GM23338 (cell line): ENCODE measurements at regions not wholly inside any gene's neighbourhood (a gene's known extent, or its start where the extent isn't known, plus 50 kb on each side); places are given as distances from the start of the nearest gene placed in this dataset.

Experiments
- ATAC-seq: fragments of 200-7000 bp; cut with Tn5 transposase; 3 replicates; pipeline ENCODE4 v1.9.1; 2020
- DNase-seq: peaks from one replicate; pipeline ENCODE4 v3.0.0-alpha.2; 2015; ENCODE audit warnings: low spot score
- H2AFZ ChIP-seq: fragments of 200-600 bp; sonication (generic); 2 replicates; pipeline ENCODE4 v1.8.0; 2016; ENCODE audit warnings: antibody characterized with exemption, mild to moderate bottlenecking, moderate library complexity
- H3F3A ChIP-seq: fragments of 200-600 bp; sonication (generic); replicated peaks from 2 replicates; pipeline ENCODE4 v1.8.0; 2017; ENCODE audit warnings: antibody characterized with exemption, mixed run types, low read depth
- H3K27ac ChIP-seq: fragments of 200-600 bp; sonication (generic); 2 replicates; pipeline ENCODE4 v1.6.1; 2016; ENCODE audit warnings: low read depth
- H3K27me3 ChIP-seq: fragments of 200-600 bp; sonication (generic); 2 replicates; pipeline ENCODE4 v1.8.0; 2016; ENCODE audit warnings: mild to moderate bottlenecking, mixed run types, moderate library complexity; ENCODE audit not compliant: insufficient read depth
- H3K36me3 ChIP-seq: fragments of 200-600 bp; sonication (generic); 2 replicates; pipeline ENCODE4 v1.8.0; 2016; ENCODE audit warnings: mild to moderate bottlenecking; ENCODE audit not compliant: insufficient read depth
- H3K4me1 ChIP-seq: fragments of 200-600 bp; sonication (generic); 2 replicates; pipeline ENCODE4 v1.8.0; 2016; ENCODE audit warnings: mild to moderate bottlenecking, moderate library complexity; ENCODE audit not compliant: insufficient read depth
- H3K4me2 ChIP-seq: fragments of 200-600 bp; sonication (generic); 2 replicates; pipeline ENCODE4 v1.7.1; 2017; ENCODE audit warnings: mixed run types
- H3K4me3 ChIP-seq: fragments of 200-600 bp; sonication (generic); 2 replicates; pipeline ENCODE4 v1.6.1; 2016; ENCODE audit warnings: mixed run types
- H3K79me2 ChIP-seq: fragments of 200-600 bp; sonication (generic); replicated peaks from 2 replicates; pipeline ENCODE4 v1.8.0; 2017; ENCODE audit warnings: mild to moderate bottlenecking; ENCODE audit not compliant: insufficient read depth
- H3K9me2 ChIP-seq: fragments of 200-600 bp; sonication (generic); 2 replicates; pipeline ENCODE4 v1.8.0; 2017; ENCODE audit not compliant: insufficient read depth
- H4K20me1 ChIP-seq: fragments of 200-600 bp; sonication (generic); replicated peaks from 2 replicates; pipeline ENCODE4 v1.8.0; 2017; ENCODE audit warnings: mild to moderate bottlenecking; ENCODE audit not compliant: insufficient read depth
- H3K27ac Mint-ChIP-seq: 2 replicates; pipeline ENCODE4 v1.8.0; 2020; ENCODE audit warnings: inconsistent platforms, mild to moderate bottlenecking, moderate library complexity, mixed read lengths
- H3K27me3 Mint-ChIP-seq: 3 replicates; pipeline ENCODE4 v1.8.0; 2022; ENCODE audit warnings: low read depth, mild to moderate bottlenecking, moderate library complexity, mixed read lengths, inconsistent platforms; ENCODE audit not compliant: insufficient read depth, poor library complexity
- H3K36me3 Mint-ChIP-seq: 3 replicates; pipeline ENCODE4 v1.8.0; 2021; ENCODE audit warnings: low read depth, mild to moderate bottlenecking, inconsistent platforms, moderate library complexity, mixed read lengths
- H3K4me1 Mint-ChIP-seq: 3 replicates; pipeline ENCODE4 v1.8.0; 2020; ENCODE audit warnings: mild to moderate bottlenecking, inconsistent platforms, mixed read lengths
- H3K4me3 Mint-ChIP-seq: 3 replicates; pipeline ENCODE4 v1.8.0; 2021; ENCODE audit warnings: moderate library complexity, mild to moderate bottlenecking, inconsistent platforms, mixed read lengths
- H3K9me3 Mint-ChIP-seq: 3 replicates; pipeline ENCODE4 v1.8.0; 2020; ENCODE audit warnings: moderate library complexity, mild to moderate bottlenecking, inconsistent platforms, mixed read lengths
- CREB1 ChIP-seq: fragments of 250-450 bp; sonication (Bioruptor Pico); IDR thresholded peaks from 2 replicates; pipeline ENCODE4 v1.5.0; 2020; ENCODE audit warnings: low read depth, mild to moderate bottlenecking, moderate library complexity
- EZH2 ChIP-seq: fragments of 200-600 bp; sonication (generic); IDR thresholded peaks from one replicate; pipeline ENCODE4 v1.8.0; 2017; ENCODE audit warnings: antibody characterized with exemption, mild to moderate bottlenecking, low read depth; ENCODE audit not compliant: unreplicated experiment
- EZH2phosphoT487 ChIP-seq: fragments of 200-600 bp; sonication (generic); IDR thresholded peaks from one replicate; pipeline ENCODE4 v1.8.1; 2018; ENCODE audit warnings: antibody characterized with exemption; ENCODE audit not compliant: unreplicated experiment
- JUNB ChIP-seq: IDR thresholded peaks from one replicate; pipeline ENCODE4 v1.6.1; 2016; ENCODE audit warnings: antibody characterized with exemption; ENCODE audit not compliant: unreplicated experiment
- NANOG ChIP-seq: IDR thresholded peaks from 2 replicates; pipeline ENCODE4 v1.6.1; 2016; ENCODE audit warnings: antibody characterized with exemption, borderline replicate concordance
- POLR2AphosphoS5 ChIP-seq: IDR thresholded peaks from 2 replicates; pipeline ENCODE4 v1.6.1; 2016; ENCODE audit warnings: antibody characterized with exemption, low read depth
- STAT1 ChIP-seq: IDR thresholded peaks from one replicate; pipeline ENCODE4 v1.6.1; 2016; ENCODE audit warnings: antibody characterized with exemption; ENCODE audit not compliant: unreplicated experiment
- ZNF114 ChIP-seq: fragments of 250-450 bp; sonication (Bioruptor Pico); IDR thresholded peaks from 2 replicates; pipeline ENCODE4 v1.5.0; 2020; ENCODE audit warnings: mild to moderate bottlenecking, moderate library complexity
- ZNF331 ChIP-seq: fragments of 250-450 bp; sonication (Bioruptor Pico); IDR thresholded peaks from 2 replicates; pipeline ENCODE4 v1.5.0; 2020; ENCODE audit warnings: low read depth, mild to moderate bottlenecking, moderate library complexity
- TF ChIP-seq, protein P1 (sequence below): fragments of 250-450 bp; sonication (Bioruptor Pico); IDR thresholded peaks from 2 replicates; pipeline ENCODE4 v1.5.0; 2020; ENCODE audit warnings: mild to moderate bottlenecking, moderate library complexity
- TF ChIP-seq, protein P2 (sequence below), 2 experiments: fragments of 200-600 bp in 1 of 2; sonication (generic) in 1 of 2; conservative IDR thresholded peaks; 2 replicates each; pipeline versions ENCODE4 v1.5.1 to v1.6.1; 2016 to 2017; ENCODE audit warnings: antibody characterized with exemption in 2 of 2, low read depth in 2 of 2, mild to moderate bottlenecking in 2 of 2, moderate library complexity in 1 of 2
- TF ChIP-seq, protein P3 (sequence below): IDR thresholded peaks from 2 replicates; pipeline ENCODE4 v1.6.1; 2016; ENCODE audit warnings: antibody characterized with exemption

DNA sequence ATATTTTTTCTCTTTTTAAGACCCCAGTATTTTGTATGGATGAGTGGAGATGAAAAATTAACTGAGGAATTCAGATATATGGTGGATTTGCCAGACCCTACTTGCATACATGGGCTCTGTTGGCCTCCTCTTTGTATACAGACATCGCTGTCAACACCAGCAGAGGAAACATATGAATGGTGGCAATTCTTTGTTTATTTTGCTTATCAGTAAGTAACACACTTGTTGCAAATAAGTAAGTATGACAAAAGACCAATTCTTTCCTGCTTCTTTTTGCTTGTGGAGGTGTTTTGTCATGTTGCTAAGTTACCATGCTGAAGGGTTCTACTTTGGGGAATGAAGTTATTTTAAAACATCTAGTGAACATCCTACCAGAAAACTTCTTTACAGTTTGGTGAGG is 298.2 kb downstream of the KIF4B start:
- no peaks in the 10 kb centered on the region for H3K9me3 Mint-ChIP-seq
- no peaks in the 10 kb centered on the region for H3K79me2 ChIP-seq
- H3K4me1 Mint-ChIP-seq = no peaks in the 10 kb centered on the region
- H2AFZ ChIP-seq = no peak overlapping the region
- no peak overlapping the region for H3K4me3 ChIP-seq
- H3K9me2 ChIP-seq = 0 out of 2 replicates have a peak, but pooled peaks cover 3% of the 10 kb centered on the region
- H3K27me3 ChIP-seq = no peaks in the 10 kb centered on the region
- no peaks in the 10 kb centered on the region for H3K4me1 ChIP-seq
- H3K36me3 Mint-ChIP-seq = no peaks in the 10 kb centered on the region
- no peak for ATAC-seq
- no peak overlapping the region for H3K4me2 ChIP-seq
- no peaks in the 10 kb centered on the region for H3F3A ChIP-seq
- no peaks in the 10 kb centered on the region for H4K20me1 ChIP-seq
- H3K4me3 Mint-ChIP-seq = no peak overlapping the region
- H3K27ac ChIP-seq = no peak overlapping the region
- no peaks in the 10 kb centered on the region for H3K36me3 ChIP-seq
- no peaks in the 10 kb centered on the region for H3K27me3 Mint-ChIP-seq
- H3K27ac Mint-ChIP-seq = no peak overlapping the region
- no peak for DNase-seq
- TF ChIP-seq POLR2AphosphoS5 (no peak), CREB1 (CRISPR knock-in tag) (no peak), JUNB (no peak), ZNF114 (CRISPR knock-in tag) (no peak), NANOG (no peak)

DNA sequence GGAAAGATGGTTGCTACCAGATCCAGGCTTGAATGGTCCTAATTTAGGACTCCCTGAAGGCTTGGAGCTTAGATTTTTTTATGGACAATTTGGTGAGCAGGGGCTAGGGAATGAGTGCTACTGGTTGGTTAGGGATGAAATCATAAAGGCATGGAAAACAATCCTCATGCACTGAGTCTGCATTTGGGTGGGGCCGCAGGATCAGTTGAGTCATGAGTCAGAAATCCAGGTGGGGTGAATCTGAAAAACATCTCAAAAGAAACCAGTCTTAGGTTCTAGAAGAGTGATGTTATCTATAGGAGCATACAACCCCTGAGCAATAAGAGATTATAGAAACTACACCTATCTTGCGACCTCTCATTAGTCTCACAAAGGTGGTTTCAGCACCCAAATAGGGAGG is 300.0 kb downstream of the KIF4B start:
- no peaks in the 10 kb centered on the region for H3K79me2 ChIP-seq
- no peak overlapping the region for H2AFZ ChIP-seq
- ATAC-seq (no peak), DNase-seq (no peak)
- H3K27me3 ChIP-seq = no peaks in the 10 kb centered on the region
- H3K9me2 ChIP-seq = 0 out of 2 replicates have a peak, but pooled peaks cover 3% of the 10 kb centered on the region
- no peaks in the 10 kb centered on the region for H3K9me3 Mint-ChIP-seq
- H3K36me3 ChIP-seq = no peaks in the 10 kb centered on the region; the same call in 1 of the 2 replicates
- H3K4me3 ChIP-seq = no peak overlapping the region
- no peaks in the 10 kb centered on the region for H3K4me1 Mint-ChIP-seq
- no peak overlapping the region for H3K27ac ChIP-seq
- no peak overlapping the region for H3K27ac Mint-ChIP-seq
- H3K4me3 Mint-ChIP-seq = no peak overlapping the region
- no peaks in the 10 kb centered on the region for H3K27me3 Mint-ChIP-seq
- H3K4me2 ChIP-seq = no peak overlapping the region
- H4K20me1 ChIP-seq = no peaks in the 10 kb centered on the region
- H3F3A ChIP-seq = no peaks in the 10 kb centered on the region
- H3K4me1 ChIP-seq = no peaks in the 10 kb centered on the region
- no peaks in the 10 kb centered on the region for H3K36me3 Mint-ChIP-seq
- TF ChIP-seq ZNF114 (CRISPR knock-in tag) (no peak), CREB1 (CRISPR knock-in tag) (no peak), JUNB (no peak), ZNF331 (CRISPR knock-in tag) (no peak), POLR2AphosphoS5 (no peak), STAT1 (no peak), EZH2phosphoT487 (no peak), NANOG (no peak), EZH2 (no peak)
- TF ChIP-seq, protein P1, sequence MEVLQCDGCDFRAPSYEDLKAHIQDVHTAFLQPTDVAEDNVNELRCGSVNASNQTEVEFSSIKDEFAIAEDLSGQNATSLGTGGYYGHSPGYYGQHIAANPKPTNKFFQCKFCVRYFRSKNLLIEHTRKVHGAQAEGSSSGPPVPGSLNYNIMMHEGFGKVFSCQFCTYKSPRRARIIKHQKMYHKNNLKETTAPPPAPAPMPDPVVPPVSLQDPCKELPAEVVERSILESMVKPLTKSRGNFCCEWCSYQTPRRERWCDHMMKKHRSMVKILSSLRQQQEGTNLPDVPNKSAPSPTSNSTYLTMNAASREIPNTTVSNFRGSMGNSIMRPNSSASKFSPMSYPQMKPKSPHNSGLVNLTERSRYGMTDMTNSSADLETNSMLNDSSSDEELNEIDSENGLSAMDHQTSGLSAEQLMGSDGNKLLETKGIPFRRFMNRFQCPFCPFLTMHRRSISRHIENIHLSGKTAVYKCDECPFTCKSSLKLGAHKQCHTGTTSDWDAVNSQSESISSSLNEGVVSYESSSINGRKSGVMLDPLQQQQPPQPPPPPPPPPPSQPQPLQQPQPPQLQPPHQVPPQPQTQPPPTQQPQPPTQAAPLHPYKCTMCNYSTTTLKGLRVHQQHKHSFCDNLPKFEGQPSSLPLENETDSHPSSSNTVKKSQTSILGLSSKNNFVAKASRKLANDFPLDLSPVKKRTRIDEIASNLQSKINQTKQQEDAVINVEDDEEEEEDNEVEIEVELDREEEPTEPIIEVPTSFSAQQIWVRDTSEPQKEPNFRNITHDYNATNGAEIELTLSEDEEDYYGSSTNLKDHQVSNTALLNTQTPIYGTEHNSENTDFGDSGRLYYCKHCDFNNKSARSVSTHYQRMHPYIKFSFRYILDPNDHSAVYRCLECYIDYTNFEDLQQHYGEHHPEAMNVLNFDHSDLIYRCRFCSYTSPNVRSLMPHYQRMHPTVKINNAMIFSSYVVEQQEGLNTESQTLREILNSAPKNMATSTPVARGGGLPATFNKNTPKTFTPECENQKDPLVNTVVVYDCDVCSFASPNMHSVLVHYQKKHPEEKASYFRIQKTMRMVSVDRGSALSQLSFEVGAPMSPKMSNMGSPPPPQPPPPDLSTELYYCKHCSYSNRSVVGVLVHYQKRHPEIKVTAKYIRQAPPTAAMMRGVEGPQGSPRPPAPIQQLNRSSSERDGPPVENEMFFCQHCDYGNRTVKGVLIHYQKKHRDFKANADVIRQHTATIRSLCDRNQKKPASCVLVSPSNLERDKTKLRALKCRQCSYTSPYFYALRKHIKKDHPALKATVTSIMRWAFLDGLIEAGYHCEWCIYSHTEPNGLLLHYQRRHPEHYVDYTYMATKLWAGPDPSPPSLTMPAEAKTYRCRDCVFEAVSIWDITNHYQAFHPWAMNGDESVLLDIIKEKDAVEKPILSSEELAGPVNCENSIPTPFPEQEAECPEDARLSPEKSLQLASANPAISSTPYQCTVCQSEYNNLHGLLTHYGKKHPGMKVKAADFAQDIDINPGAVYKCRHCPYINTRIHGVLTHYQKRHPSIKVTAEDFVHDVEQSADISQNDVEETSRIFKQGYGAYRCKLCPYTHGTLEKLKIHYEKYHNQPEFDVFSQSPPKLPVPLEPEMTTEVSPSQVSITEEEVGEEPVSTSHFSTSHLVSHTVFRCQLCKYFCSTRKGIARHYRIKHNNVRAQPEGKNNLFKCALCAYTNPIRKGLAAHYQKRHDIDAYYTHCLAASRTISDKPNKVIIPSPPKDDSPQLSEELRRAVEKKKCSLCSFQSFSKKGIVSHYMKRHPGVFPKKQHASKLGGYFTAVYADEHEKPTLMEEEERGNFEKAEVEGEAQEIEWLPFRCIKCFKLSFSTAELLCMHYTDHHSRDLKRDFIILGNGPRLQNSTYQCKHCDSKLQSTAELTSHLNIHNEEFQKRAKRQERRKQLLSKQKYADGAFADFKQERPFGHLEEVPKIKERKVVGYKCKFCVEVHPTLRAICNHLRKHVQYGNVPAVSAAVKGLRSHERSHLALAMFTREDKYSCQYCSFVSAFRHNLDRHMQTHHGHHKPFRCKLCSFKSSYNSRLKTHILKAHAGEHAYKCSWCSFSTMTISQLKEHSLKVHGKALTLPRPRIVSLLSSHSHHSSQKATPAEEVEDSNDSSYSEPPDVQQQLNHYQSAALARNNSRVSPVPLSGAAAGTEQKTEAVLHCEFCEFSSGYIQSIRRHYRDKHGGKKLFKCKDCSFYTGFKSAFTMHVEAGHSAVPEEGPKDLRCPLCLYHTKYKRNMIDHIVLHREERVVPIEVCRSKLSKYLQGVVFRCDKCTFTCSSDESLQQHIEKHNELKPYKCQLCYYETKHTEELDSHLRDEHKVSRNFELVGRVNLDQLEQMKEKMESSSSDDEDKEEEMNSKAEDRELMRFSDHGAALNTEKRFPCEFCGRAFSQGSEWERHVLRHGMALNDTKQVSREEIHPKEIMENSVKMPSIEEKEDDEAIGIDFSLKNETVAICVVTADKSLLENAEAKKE = no peak
- TF ChIP-seq, protein P2, sequence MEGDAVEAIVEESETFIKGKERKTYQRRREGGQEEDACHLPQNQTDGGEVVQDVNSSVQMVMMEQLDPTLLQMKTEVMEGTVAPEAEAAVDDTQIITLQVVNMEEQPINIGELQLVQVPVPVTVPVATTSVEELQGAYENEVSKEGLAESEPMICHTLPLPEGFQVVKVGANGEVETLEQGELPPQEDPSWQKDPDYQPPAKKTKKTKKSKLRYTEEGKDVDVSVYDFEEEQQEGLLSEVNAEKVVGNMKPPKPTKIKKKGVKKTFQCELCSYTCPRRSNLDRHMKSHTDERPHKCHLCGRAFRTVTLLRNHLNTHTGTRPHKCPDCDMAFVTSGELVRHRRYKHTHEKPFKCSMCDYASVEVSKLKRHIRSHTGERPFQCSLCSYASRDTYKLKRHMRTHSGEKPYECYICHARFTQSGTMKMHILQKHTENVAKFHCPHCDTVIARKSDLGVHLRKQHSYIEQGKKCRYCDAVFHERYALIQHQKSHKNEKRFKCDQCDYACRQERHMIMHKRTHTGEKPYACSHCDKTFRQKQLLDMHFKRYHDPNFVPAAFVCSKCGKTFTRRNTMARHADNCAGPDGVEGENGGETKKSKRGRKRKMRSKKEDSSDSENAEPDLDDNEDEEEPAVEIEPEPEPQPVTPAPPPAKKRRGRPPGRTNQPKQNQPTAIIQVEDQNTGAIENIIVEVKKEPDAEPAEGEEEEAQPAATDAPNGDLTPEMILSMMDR (conservative IDR thresholded peaks at IDR 0.05; ENCODE audit: low read depth in 2 of 2) = no peak
- TF ChIP-seq, protein P3, sequence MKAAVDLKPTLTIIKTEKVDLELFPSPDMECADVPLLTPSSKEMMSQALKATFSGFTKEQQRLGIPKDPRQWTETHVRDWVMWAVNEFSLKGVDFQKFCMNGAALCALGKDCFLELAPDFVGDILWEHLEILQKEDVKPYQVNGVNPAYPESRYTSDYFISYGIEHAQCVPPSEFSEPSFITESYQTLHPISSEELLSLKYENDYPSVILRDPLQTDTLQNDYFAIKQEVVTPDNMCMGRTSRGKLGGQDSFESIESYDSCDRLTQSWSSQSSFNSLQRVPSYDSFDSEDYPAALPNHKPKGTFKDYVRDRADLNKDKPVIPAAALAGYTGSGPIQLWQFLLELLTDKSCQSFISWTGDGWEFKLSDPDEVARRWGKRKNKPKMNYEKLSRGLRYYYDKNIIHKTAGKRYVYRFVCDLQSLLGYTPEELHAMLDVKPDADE = no peak
